ENCODE measurements at regions not wholly inside any gene's neighbourhood (a gene's known extent, or its start where the extent isn't known, plus 50 kb on each side); places are given as distances from the start of the nearest gene placed in this dataset.

DNA sequence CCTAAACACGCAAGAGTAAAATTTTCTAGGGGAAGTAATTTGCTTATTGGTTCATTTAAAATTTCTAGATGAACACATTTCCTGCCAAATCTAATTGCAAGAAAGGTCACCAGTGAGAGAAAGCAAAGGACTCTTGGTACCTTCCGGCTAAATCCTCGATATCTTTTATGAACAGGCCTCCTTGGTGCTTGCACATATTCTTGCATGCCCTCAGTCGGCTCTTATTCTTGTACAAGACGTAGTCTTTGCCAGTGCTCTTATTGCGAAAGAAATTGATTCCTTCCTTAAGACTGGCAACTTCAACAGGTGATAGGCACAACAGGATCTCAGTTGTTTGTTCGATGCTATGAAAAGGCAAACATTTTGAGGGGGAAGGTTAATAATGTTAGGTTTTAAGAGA lies 141.7 kb upstream of the CARMIL1 start:
- DNase-seq (ENCODE audit: low read depth): peak; percentile 6
- TF ChIP-seq, protein P1, sequence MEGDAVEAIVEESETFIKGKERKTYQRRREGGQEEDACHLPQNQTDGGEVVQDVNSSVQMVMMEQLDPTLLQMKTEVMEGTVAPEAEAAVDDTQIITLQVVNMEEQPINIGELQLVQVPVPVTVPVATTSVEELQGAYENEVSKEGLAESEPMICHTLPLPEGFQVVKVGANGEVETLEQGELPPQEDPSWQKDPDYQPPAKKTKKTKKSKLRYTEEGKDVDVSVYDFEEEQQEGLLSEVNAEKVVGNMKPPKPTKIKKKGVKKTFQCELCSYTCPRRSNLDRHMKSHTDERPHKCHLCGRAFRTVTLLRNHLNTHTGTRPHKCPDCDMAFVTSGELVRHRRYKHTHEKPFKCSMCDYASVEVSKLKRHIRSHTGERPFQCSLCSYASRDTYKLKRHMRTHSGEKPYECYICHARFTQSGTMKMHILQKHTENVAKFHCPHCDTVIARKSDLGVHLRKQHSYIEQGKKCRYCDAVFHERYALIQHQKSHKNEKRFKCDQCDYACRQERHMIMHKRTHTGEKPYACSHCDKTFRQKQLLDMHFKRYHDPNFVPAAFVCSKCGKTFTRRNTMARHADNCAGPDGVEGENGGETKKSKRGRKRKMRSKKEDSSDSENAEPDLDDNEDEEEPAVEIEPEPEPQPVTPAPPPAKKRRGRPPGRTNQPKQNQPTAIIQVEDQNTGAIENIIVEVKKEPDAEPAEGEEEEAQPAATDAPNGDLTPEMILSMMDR (conservative IDR thresholded peaks at IDR 0.05; ENCODE audit: low read depth, low read length): no peak
- peak overlapping the region; percentile 55 for H3K4me3 ChIP-seq (ENCODE audit: low read depth, low read length)

DNA sequence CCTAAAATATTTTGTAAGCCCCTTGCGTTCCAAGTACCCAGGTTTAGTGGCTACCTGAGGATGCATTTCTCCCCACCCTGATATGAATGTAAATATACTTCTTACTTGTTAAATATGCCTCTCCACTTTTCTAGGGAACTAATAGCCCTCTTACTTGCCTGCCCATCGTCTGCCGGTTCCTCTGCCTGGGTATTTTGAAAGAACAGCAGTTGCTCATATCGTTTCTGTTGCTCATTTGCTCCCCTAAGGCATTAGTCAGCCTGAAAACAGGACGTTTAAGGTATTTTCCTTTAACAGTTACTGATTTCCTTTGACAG lies 141.3 kb upstream of the CARMIL1 start:
- peak overlapping the region; percentile 55 for H3K4me3 ChIP-seq (ENCODE audit: low read depth, low read length)
- TF ChIP-seq, protein P1 (conservative IDR thresholded peaks at IDR 0.05; ENCODE audit: low read depth, low read length): no peak
- no peak for DNase-seq (ENCODE audit: low read depth)

DNA sequence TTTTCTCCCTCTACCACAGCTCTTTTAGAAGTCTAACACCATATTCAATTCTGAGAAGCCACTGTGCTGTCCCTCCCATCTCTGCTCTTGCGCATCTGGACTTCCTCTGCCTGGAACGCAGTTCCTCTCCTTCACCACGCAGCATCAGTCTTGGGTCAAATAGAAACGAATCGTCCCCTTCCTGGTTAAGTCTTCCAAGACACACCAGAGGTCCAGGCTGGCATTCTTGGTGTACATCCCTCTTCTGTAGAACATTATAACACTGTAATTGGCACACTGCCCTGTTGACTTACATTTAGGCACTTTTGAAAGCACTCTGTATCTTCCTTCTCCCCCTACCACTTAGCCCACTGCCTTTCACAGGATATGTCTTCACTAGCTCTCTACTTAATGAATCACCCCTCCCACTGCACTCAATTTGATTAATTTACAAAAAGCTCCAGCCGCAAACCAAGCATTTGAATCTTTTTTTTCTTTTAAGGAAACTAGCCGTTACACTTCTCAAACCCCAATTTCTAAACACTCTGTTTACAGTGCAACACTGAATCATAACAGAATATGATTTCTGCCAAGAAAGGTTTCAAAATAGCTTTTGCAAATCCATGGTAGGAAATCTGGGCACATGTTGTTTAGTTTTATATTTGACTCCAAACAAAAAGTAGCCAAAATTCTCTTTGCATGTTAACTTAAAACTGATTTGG lies 140.8 kb upstream of the CARMIL1 start:
- peak overlapping the region; percentile 55 for H3K4me3 ChIP-seq (ENCODE audit: low read depth, low read length)
- DNase-seq (ENCODE audit: low read depth): peak; percentile 82
- TF ChIP-seq, protein P1 (conservative IDR thresholded peaks at IDR 0.05; ENCODE audit: low read depth, low read length): peak; percentile 48

DNA sequence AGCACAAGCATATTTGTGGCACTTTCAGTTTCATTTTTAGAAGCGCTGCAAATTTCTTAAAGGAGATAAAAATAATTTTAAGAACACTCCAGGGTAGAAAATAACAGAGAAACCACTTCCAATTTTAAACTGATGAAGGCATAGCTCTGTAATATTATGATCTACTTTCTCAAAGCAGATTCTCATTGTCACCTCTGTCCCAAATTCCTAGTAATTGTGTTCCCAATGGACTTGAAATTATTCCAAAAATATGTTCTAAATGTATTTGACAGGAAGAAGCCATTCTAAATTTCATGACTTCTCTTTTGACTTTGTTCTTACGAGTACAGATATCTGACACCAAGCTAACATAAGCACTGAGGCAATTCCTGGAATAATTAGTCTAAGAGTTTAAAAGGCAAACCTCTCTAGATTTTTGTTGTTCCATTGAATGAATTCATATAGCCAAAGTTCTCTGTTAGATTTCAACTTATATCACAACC lies 140.2 kb upstream of the CARMIL1 start:
- DNase-seq (ENCODE audit: low read depth): peak; percentile 20
- peak overlapping the region; percentile 55 for H3K4me3 ChIP-seq (ENCODE audit: low read depth, low read length)
- TF ChIP-seq, protein P1 (conservative IDR thresholded peaks at IDR 0.05; ENCODE audit: low read depth, low read length): no peak

DNA sequence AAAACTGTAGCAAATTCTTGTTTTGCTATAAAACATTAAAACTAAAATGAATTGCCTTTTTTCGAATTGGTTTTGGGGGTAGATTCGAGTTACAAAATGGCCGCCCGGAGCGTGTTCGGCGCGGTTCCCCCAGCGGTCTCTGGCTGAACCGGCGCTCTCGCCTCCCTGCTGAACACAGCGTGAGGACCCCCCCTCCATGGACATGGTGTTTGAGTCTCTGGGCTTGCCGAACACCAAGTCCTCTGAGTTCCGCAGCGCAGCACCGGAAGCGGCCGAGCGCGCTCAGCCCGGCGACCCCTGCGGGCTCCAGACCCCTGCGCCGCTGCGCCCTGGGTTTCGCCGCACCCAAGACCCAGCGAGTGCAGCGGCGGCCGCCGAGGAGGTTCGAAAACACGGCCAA lies 139.6 kb upstream of the CARMIL1 start:
- H3K4me3 ChIP-seq (ENCODE audit: low read depth, low read length): peak overlapping the region; percentile 52
- TF ChIP-seq, protein P1 (conservative IDR thresholded peaks at IDR 0.05; ENCODE audit: low read depth, low read length): peak; percentile 1
- peak; percentile 22 for DNase-seq (ENCODE audit: low read depth)

DNA sequence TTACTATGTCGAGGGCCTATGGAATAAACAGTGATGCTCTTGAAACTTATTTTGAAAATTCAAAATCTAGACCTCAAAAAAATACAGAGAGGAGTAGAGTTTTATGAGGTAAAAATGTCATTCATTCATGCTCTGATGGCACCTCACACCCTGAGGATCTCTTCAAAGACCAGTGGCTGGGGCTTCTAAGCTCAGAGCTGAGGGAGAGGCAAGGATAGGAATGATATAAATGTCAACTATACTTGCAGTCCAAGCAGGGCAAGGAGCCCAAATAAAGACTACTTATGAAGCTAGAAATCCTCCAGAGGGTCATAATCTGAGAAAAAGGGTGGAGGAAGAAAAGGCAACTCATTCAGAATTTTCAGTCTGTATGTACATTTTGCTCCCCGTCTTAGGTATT lies 136.7 kb upstream of the CARMIL1 start:
- no peak for DNase-seq (ENCODE audit: low read depth)

More for the DNA sequence above, 136.7 kb upstream of the CARMIL1 start:
- H3K4me3 ChIP-seq (ENCODE audit: low read depth, low read length): no peak overlapping the region
- TF ChIP-seq, protein P1 (conservative IDR thresholded peaks at IDR 0.05; ENCODE audit: low read depth, low read length): no peak

Data from choroid plexus epithelial cell (primary cell).